Activated B cell treated with CpG ODN at 0.5 μM for 24 hours (primary cell): ENCODE measurements at regions not wholly inside any gene's neighbourhood (a gene's known extent, or its start where the extent isn't known, plus 50 kb on each side); places are given as distances from the start of the nearest gene placed in this dataset.

Experiments used
- ATAC-seq: fragments of 200-7000 bp; cut with Tn5 transposase; one replicate; pipeline ENCODE4 v1.10.0; 2021; ENCODE audit warnings: low read depth, mild to moderate bottlenecking, moderate library complexity
- CTCF ChIA-PET: fragments of 350-600 bp; sonication (Branson Sonifier 250); formaldehyde crosslinking; loops from one replicate; lab custom pipeline; 2021; ENCODE audit warnings: antibody characterized with exemption; lab: Charles Lee
- POLR2A ChIA-PET: fragments of 350-600 bp; sonication (Branson Sonifier 250); formaldehyde crosslinking; loops from one replicate; lab custom pipeline; 2021; ENCODE audit warnings: antibody characterized with exemption; lab: Charles Lee
- DNase-seq: peaks from one replicate; pipeline ENCODE4 v3.0.0; 2022
- H3K27ac Mint-ChIP-seq: one replicate; pipeline ENCODE4 v1.8.0; 2020; ENCODE audit warnings: mixed read lengths
- H3K27me3 Mint-ChIP-seq: one replicate; pipeline ENCODE4 v1.8.0; 2021; ENCODE audit warnings: mixed read lengths
- H3K36me3 Mint-ChIP-seq: one replicate; pipeline ENCODE4 v1.8.0; 2021; ENCODE audit warnings: low read depth, mixed read lengths
- H3K4me1 Mint-ChIP-seq: one replicate; pipeline ENCODE4 v1.8.0; 2021; ENCODE audit warnings: mixed read lengths
- H3K4me3 Mint-ChIP-seq: one replicate; pipeline ENCODE4 v1.8.0; 2020; ENCODE audit warnings: mild to moderate bottlenecking, mixed read lengths
- H3K9me3 Mint-ChIP-seq: one replicate; pipeline ENCODE4 v1.8.0; 2020; ENCODE audit warnings: mixed read lengths
- CTCF ChIP-seq: fragments of 200-600 bp; IDR thresholded peaks from one replicate; pipeline ENCODE4 v1.8.0; 2022; ENCODE audit warnings: antibody characterized with exemption, mild to moderate bottlenecking
- intact Hi-C: fragments of 100-400 bp; cut with micrococcal nuclease; formaldehyde crosslinking; loops from one replicate; pipeline ENCODE4 v1.15.1; 2024

- intact Hi-C loops = no loop called here
- Mint-ChIP-seq H3K27ac (no peak overlapping the region), H3K36me3 (no peaks in the 10 kb centered on the region), H3K4me1 (peaks cover 6% of the 10 kb centered on the region), H3K9me3 (no peaks in the 10 kb centered on the region), H3K4me3 (no peak overlapping the region), H3K27me3 (peaks cover 4% of the 10 kb centered on the region)
- no peak for ATAC-seq
- ChIA-PET CTCF (interaction anchor here (0.7 kb wide), 1 partner anchor 18 kb away, joined by 4 read pairs; no protein-coding TSS in a partner anchor), POLR2A (no interaction called here)
- DNase-seq = no peak
- TF ChIP-seq CTCF = no peak
These were observed 51.7 kb upstream of the KPNA3 start for GRCh38 chr13:49844181-49844580.
